GM18505 (cell line): ENCODE measurements at regions not wholly inside any gene's neighbourhood (a gene's known extent, or its start where the extent isn't known, plus 50 kb on each side); places are given as distances from the start of the nearest gene placed in this dataset.
"Not testable (repeated sequence)": the region's sequence is repeated elsewhere in the genome, so short reads cannot be mapped to it uniquely, and the experiment has no call there.

Experiments
- ATAC-seq: cut with Tn5 transposase; IDR thresholded peaks from one replicate; pipeline ENCODE4 v1.9.1; 2021; ENCODE audit not compliant: unreplicated experiment
- POLR2A ChIP-seq: IDR thresholded peaks from 4 replicates; pipeline ENCODE4 v1.6.1; 2011; ENCODE audit warnings: borderline replicate concordance; ENCODE audit not compliant: insufficient read depth, insufficient read length; ENCODE audit errors: extremely low read depth

- TF ChIP-seq POLR2A = no peak
- ATAC-seq = no peak
Measured at GRCh38 chrX:86887341-86887740, 630.3 kb upstream of the KLHL4 start.

- no peak for TF ChIP-seq POLR2A
- ATAC-seq = no peak
Measured at GRCh38 chrX:86910027-86910426, 607.6 kb upstream of the KLHL4 start.

GRCh38 chrX:86910602-86911311 lies 606.8 kb upstream of the KLHL4 start:
- TF ChIP-seq POLR2A = no peak
- ATAC-seq = no peak

- ATAC-seq = no peak
- TF ChIP-seq POLR2A = no peak
Measured at GRCh38 chrX:86914569-86914968, 603.0 kb upstream of the KLHL4 start.

- ATAC-seq = no peak
- TF ChIP-seq POLR2A = no peak
Measured at GRCh38 chrX:86917959-86918358, 599.6 kb upstream of the KLHL4 start.

GRCh38 chrX:86930419-86930818 lies 587.2 kb upstream of the KLHL4 start:
- no peak for TF ChIP-seq POLR2A
- no peak for ATAC-seq

- TF ChIP-seq POLR2A = no peak
- no peak for ATAC-seq
Measured at GRCh38 chrX:86935988-86936387, 581.6 kb upstream of the KLHL4 start.

- peak; percentile 96 for ATAC-seq
- TF ChIP-seq POLR2A = no peak
Measured at GRCh38 chrX:86946569-86946968, 571.0 kb upstream of the KLHL4 start.

GRCh38 chrX:86964321-86964720 lies 553.3 kb upstream of the KLHL4 start:
- no peak for TF ChIP-seq POLR2A
- ATAC-seq = no peak

- no peak for ATAC-seq
- TF ChIP-seq POLR2A = no peak
Measured at GRCh38 chrX:86981326-86981879, 536.2 kb upstream of the KLHL4 start.

- not testable (repeated sequence) for ATAC-seq
Measured at GRCh38 chrX:86987351-86987750, 530.3 kb upstream of the KLHL4 start.

GRCh38 chrX:87003031-87003430 lies 514.6 kb upstream of the KLHL4 start:
- no peak for TF ChIP-seq POLR2A
- no peak for ATAC-seq

- TF ChIP-seq POLR2A = no peak
- ATAC-seq = no peak
Measured at GRCh38 chrX:87005183-87005582, 512.4 kb upstream of the KLHL4 start.

GRCh38 chrX:87005885-87006284 lies 511.7 kb upstream of the KLHL4 start:
- no peak for ATAC-seq
- TF ChIP-seq POLR2A = no peak

- ATAC-seq = no peak
Measured at GRCh38 chrX:87006561-87006960, 511.0 kb upstream of the KLHL4 start.

GRCh38 chrX:87017210-87017609 lies 500.4 kb upstream of the KLHL4 start:
- no peak for ATAC-seq
- no peak for TF ChIP-seq POLR2A

More at GRCh38 chrX:87006561-87006960, 511.0 kb upstream of the KLHL4 start:
- TF ChIP-seq POLR2A = no peak

- not testable (repeated sequence) for ATAC-seq
Measured at GRCh38 chrX:87033115-87033514, 484.5 kb upstream of the KLHL4 start.
